Ishikawa (cell line): ENCODE measurements at regions not wholly inside any gene's neighbourhood (a gene's known extent, or its start where the extent isn't known, plus 50 kb on each side); places are given as distances from the start of the nearest gene placed in this dataset.

Experiments
- CEBPB ChIP-seq: IDR thresholded peaks from 2 replicates; pipeline ENCODE4 v1.6.1; 2012
- CREB1 ChIP-seq: IDR thresholded peaks from 2 replicates; pipeline ENCODE4 v1.6.1; 2012; ENCODE audit warnings: low read depth
- EGR1 ChIP-seq: IDR thresholded peaks from 2 replicates; pipeline ENCODE4 v1.6.1; 2012
- EP300 ChIP-seq: IDR thresholded peaks from 2 replicates; pipeline ENCODE4 v1.6.1; 2012; ENCODE audit warnings: borderline replicate concordance
- FOXM1 ChIP-seq: IDR thresholded peaks from 2 replicates; pipeline ENCODE4 v1.6.1; 2012; ENCODE audit warnings: low read depth, borderline replicate concordance
- NFIC ChIP-seq: IDR thresholded peaks from 2 replicates; pipeline ENCODE4 v1.6.1; 2012
- RAD21 ChIP-seq: IDR thresholded peaks from 2 replicates; pipeline ENCODE4 v1.6.1; 2012; ENCODE audit warnings: low read depth
- TAF1 ChIP-seq: IDR thresholded peaks from 2 replicates; pipeline ENCODE4 v1.6.1; 2012; ENCODE audit warnings: low read depth, mild to moderate bottlenecking
- TCF12 ChIP-seq: IDR thresholded peaks from 2 replicates; pipeline ENCODE4 v1.6.1; 2012; ENCODE audit warnings: low read depth
- TEAD4 ChIP-seq: IDR thresholded peaks from 2 replicates; pipeline ENCODE4 v1.6.1; 2012
- YY1 ChIP-seq: IDR thresholded peaks from 2 replicates; pipeline ENCODE4 v1.6.1; 2012; ENCODE audit warnings: low read depth
- ZBTB7A ChIP-seq: IDR thresholded peaks from 2 replicates; pipeline ENCODE4 v1.6.1; 2012; ENCODE audit warnings: low read depth
- TF ChIP-seq, protein P1 (sequence below): IDR thresholded peaks from 2 replicates; pipeline ENCODE4 v1.6.1; 2012; ENCODE audit warnings: low read depth, mild to moderate bottlenecking
- TF ChIP-seq, protein P2 (sequence below): IDR thresholded peaks from 2 replicates; pipeline ENCODE4 v1.6.1; 2012
- TF ChIP-seq, protein P3 (sequence below): IDR thresholded peaks from 2 replicates; pipeline ENCODE4 v1.6.1; 2012

DNA sequence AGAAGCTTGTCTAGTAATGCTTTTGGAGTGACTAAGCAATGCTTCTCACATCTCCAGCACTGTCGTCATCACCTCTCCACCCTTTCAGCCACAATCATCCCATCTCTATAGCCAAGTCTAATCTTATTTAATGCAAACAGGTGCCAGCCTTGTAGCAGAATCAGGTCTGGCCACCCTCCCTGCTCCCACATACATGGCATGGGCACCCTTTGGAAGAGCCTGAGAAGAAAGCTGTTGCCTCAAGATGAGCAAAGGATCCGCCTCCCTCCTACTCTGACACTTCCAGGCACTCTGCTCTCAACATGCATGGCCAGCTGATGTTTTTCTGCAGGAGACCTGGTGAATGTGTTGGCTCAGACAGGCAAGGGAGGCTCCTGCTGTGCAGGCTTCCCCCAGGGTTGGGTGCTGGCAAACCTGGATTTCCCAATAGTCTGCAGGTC lies 113.1 kb upstream of the GRIK3 start:
- TF ChIP-seq RAD21: no peak
- TF ChIP-seq TAF1: no peak
- no peak for TF ChIP-seq YY1
- no peak for TF ChIP-seq TEAD4
- TF ChIP-seq, protein P1, sequence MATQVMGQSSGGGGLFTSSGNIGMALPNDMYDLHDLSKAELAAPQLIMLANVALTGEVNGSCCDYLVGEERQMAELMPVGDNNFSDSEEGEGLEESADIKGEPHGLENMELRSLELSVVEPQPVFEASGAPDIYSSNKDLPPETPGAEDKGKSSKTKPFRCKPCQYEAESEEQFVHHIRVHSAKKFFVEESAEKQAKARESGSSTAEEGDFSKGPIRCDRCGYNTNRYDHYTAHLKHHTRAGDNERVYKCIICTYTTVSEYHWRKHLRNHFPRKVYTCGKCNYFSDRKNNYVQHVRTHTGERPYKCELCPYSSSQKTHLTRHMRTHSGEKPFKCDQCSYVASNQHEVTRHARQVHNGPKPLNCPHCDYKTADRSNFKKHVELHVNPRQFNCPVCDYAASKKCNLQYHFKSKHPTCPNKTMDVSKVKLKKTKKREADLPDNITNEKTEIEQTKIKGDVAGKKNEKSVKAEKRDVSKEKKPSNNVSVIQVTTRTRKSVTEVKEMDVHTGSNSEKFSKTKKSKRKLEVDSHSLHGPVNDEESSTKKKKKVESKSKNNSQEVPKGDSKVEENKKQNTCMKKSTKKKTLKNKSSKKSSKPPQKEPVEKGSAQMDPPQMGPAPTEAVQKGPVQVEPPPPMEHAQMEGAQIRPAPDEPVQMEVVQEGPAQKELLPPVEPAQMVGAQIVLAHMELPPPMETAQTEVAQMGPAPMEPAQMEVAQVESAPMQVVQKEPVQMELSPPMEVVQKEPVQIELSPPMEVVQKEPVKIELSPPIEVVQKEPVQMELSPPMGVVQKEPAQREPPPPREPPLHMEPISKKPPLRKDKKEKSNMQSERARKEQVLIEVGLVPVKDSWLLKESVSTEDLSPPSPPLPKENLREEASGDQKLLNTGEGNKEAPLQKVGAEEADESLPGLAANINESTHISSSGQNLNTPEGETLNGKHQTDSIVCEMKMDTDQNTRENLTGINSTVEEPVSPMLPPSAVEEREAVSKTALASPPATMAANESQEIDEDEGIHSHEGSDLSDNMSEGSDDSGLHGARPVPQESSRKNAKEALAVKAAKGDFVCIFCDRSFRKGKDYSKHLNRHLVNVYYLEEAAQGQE: no peak
- TF ChIP-seq, protein P2, sequence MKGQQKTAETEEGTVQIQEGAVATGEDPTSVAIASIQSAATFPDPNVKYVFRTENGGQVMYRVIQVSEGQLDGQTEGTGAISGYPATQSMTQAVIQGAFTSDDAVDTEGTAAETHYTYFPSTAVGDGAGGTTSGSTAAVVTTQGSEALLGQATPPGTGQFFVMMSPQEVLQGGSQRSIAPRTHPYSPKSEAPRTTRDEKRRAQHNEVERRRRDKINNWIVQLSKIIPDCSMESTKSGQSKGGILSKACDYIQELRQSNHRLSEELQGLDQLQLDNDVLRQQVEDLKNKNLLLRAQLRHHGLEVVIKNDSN: no peak
- TF ChIP-seq EGR1: no peak
- no peak for TF ChIP-seq TCF12
- TF ChIP-seq CREB1: no peak
- TF ChIP-seq ZBTB7A: no peak
- no peak for TF ChIP-seq FOXM1
- no peak for TF ChIP-seq NFIC
- no peak for TF ChIP-seq EP300
- no peak for TF ChIP-seq CEBPB
- TF ChIP-seq, protein P3, sequence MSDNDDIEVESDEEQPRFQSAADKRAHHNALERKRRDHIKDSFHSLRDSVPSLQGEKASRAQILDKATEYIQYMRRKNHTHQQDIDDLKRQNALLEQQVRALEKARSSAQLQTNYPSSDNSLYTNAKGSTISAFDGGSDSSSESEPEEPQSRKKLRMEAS: no peak

DNA sequence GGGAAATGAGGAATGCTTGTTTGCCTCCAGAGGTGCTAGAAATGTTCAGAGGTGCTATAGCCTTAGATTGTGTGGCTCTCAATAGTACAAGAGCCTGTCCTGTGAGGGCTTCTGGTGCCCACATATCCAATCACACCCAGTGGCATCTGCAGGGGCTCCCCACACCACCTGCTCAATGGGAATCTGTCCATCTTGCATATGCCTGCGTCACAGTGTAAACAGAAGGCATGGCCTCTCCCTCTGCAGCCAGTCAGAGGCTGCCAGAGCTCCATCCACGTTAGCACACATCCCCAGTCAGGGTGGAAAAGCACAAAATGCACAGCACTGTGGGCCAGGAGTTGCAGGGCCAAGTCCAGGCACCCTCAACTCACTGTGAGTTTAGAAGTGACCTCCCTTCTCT lies 113.6 kb upstream of the GRIK3 start:
- TF ChIP-seq TCF12: no peak
- no peak for TF ChIP-seq TEAD4
- TF ChIP-seq EGR1: no peak
- TF ChIP-seq ZBTB7A: no peak
- no peak for TF ChIP-seq CREB1
- TF ChIP-seq NFIC: no peak
- TF ChIP-seq, protein P2: no peak
- no peak for TF ChIP-seq TAF1

DNA sequence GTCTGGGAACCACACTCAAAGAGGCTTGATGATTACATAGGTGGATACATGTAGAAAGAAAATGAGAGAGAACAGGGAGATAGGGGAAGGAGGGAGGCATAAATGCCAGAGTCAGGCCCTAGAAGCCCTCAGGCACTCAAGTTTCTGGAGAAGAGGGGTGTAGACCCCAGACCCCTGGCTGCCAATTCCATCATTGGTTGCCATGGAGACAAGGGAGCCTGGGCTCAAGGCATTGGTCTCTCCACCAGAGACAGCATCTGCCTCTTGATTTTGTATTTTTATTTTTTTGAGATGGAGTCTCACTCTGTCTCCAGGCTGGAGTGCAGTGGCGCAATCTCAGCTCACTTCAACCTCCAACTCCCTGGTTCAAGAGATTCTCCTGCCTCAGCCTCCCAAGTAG lies 114.3 kb upstream of the GRIK3 start:
- no peak for TF ChIP-seq TAF1
- no peak for TF ChIP-seq ZBTB7A

DNA sequence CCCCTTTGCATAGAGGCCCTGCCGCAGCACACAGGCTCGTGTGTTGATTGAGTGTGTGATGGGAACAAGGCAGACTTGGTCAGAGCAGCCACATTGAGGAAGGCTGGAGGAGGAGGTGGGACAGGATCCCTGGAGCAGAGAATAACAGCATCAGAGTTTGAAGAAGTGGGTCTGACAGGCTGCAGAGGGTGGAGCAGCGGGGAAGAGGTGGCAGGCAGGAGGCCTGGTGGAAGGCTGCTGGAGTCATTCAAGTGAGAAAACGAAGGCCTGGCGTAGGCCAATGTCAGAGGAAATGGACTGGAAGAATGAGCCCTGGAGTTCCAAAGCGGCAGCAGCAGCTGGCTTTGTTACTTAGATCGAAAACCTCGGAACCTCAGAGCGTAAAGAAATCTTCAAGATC lies 115.0 kb upstream of the GRIK3 start:
- TF ChIP-seq ZBTB7A (no peak), YY1 (no peak), CEBPB (no peak), TEAD4 (no peak), TCF12 (no peak)
- TF ChIP-seq, protein P1: no peak

DNA sequence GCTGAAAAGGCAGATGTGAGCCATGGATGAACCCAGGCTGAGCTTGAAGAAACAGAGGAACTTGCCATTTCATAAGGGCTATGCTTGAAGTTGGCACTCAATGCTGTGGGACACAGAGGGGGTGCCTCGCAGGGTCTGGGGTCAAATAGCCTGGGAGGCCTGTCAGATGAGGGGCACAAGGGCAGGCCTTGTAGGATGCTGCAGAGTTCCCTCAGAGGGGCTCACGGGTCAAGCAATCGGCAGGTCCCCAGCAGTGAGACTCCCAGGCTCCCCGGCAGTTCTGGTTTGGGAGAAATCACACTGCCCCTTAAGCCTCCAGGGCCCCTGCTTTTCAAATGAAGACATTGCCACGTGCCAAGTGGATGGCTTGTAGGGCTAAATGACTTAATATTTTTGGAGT lies 116.7 kb upstream of the GRIK3 start:
- TF ChIP-seq CEBPB: no peak
- no peak for TF ChIP-seq TCF12
- TF ChIP-seq FOXM1: no peak
- no peak for TF ChIP-seq NFIC
- no peak for TF ChIP-seq EGR1
- TF ChIP-seq EP300: no peak
- TF ChIP-seq, protein P2: no peak
- no peak for TF ChIP-seq RAD21
- TF ChIP-seq, protein P3: no peak
- no peak for TF ChIP-seq TEAD4
- no peak for TF ChIP-seq YY1
- TF ChIP-seq, protein P1: no peak
